Lower lobe of right lung (tissue), 2 donors: ENCODE measurements at regions not wholly inside any gene's neighbourhood (a gene's known extent, or its start where the extent isn't known, plus 50 kb on each side); places are given as distances from the start of the nearest gene placed in this dataset.

Experiments used
- ATAC-seq, 2 donors: fragments of 200-7000 bp; cut with Tn5 transposase; one replicate each; pipeline ENCODE4 v1.9.1; 2020 to 2022; ENCODE audit warnings: mild to moderate bottlenecking in 2 of 2, moderate library complexity in 2 of 2
- DNase-seq: peaks from one replicate; pipeline ENCODE4 v3.0.0-alpha.2; 2020
- H3K27ac ChIP-seq: fragments of 200-600 bp; one replicate; pipeline ENCODE4 v1.8.0; 2022
- H3K27me3 ChIP-seq: fragments of 200-600 bp; one replicate; pipeline ENCODE4 v1.8.0; 2022; ENCODE audit warnings: low read depth
- H3K36me3 ChIP-seq: fragments of 200-600 bp; one replicate; pipeline ENCODE4 v1.8.0; 2022; ENCODE audit warnings: mild to moderate bottlenecking
- H3K4me1 ChIP-seq: fragments of 200-600 bp; one replicate; pipeline ENCODE4 v1.8.0; 2022
- H3K4me3 ChIP-seq: fragments of 200-600 bp; one replicate; pipeline ENCODE4 v1.8.0; 2022; ENCODE audit warnings: mild to moderate bottlenecking
- H3K9me3 ChIP-seq: fragments of 200-600 bp; one replicate; pipeline ENCODE4 v1.8.0; 2022
- intact Hi-C: fragments of 100-400 bp; cut with DNase I; formaldehyde crosslinking; loops from one replicate; pipeline ENCODE4 v1.11.0; 2022
- TF ChIP-seq, protein P1 (sequence below): fragments of 200-600 bp; IDR thresholded peaks from one replicate; pipeline ENCODE4 v1.8.0; 2022; ENCODE audit warnings: antibody characterized with exemption, mild to moderate bottlenecking
- donor health status: DM: no; HTN: yes; CAD: no; lungs with severe emphysema.

DNA sequence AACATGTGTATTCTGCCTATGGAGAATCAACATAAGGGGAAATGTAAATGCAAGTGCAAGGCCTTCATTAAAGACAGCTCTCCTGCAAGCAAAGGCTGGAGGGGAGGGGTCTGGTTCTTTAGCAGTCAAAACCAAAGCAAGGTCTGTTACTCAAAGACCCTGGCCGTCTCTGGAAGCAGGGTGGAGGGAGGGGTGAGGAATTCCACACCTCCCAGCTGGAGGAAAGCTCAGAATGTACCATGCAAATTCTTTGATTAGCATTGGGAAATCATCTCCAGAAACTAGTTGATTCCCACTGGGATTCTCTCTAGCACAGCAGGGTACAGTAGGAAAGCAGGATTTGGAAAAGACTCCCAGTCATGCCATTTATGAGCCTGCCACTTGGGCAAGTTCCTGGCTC, 77.3 kb upstream of the ASIC2 start:
- no peaks in the 10 kb centered on the region for H3K36me3 ChIP-seq
- no peak overlapping the region for H3K27ac ChIP-seq
- H3K4me1 ChIP-seq: peaks cover 6% of the 10 kb centered on the region
- ATAC-seq (no peak), DNase-seq (no peak)
- intact Hi-C loops: no loop called here
- H3K9me3 ChIP-seq: no peaks in the 10 kb centered on the region
- TF ChIP-seq, protein P1, sequence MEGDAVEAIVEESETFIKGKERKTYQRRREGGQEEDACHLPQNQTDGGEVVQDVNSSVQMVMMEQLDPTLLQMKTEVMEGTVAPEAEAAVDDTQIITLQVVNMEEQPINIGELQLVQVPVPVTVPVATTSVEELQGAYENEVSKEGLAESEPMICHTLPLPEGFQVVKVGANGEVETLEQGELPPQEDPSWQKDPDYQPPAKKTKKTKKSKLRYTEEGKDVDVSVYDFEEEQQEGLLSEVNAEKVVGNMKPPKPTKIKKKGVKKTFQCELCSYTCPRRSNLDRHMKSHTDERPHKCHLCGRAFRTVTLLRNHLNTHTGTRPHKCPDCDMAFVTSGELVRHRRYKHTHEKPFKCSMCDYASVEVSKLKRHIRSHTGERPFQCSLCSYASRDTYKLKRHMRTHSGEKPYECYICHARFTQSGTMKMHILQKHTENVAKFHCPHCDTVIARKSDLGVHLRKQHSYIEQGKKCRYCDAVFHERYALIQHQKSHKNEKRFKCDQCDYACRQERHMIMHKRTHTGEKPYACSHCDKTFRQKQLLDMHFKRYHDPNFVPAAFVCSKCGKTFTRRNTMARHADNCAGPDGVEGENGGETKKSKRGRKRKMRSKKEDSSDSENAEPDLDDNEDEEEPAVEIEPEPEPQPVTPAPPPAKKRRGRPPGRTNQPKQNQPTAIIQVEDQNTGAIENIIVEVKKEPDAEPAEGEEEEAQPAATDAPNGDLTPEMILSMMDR: no peak
- H3K4me3 ChIP-seq: no peak overlapping the region
- no peaks in the 10 kb centered on the region for H3K27me3 ChIP-seq

DNA sequence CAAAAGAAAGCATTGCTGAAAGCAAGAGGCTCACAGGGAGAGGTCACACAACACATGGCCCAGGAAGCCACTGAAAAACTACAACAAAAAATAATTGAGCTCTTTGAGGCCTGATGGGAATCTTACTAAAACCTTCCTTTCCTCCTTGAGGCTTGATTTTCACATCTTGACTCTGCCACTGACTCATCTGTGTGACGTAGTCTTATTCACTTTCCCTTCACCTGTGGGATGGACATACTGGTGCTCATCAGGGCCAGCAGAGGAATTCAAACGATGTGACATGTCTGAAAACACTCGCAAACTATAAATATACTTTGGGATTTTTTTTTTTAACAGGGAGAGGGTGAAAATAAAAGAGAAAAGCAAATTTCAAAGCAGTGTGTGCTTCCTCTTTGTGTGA, 78.3 kb upstream of the ASIC2 start:
- no peak for DNase-seq
- Histone ChIP-seq H3K27me3 (no peaks in the 10 kb centered on the region), H3K9me3 (no peaks in the 10 kb centered on the region), H3K27ac (no peak overlapping the region), H3K36me3 (no peaks in the 10 kb centered on the region), H3K4me3 (no peak overlapping the region), H3K4me1 (peaks cover 6% of the 10 kb centered on the region)
- TF ChIP-seq, protein P1: no peak
- no peak for ATAC-seq
- intact Hi-C loops: no loop called here

DNA sequence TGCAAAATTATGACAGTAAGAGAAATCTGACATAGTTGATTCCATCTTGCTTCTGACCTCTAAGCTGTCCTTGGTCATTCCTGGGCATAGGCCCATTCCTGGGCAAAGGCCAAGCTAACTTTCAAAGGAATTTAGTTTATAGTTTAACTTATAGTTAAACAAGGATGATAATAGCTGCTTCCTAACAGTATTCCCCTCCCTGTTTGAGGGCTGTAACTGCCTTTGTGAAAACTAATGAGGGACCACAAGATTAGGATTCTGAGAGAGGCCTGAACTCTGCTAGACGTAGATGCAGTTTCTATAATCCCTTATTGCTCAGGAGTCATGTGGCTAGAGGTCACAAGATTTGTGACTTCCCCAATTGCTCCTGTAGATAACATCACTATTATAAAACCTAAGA, 80.2 kb upstream of the ASIC2 start:
- no peak for DNase-seq
- TF ChIP-seq, protein P1: no peak
- Histone ChIP-seq H3K4me1 (no peaks in the 10 kb centered on the region), H3K36me3 (no peaks in the 10 kb centered on the region), H3K4me3 (no peak overlapping the region), H3K27ac (no peak overlapping the region), H3K9me3 (no peaks in the 10 kb centered on the region), H3K27me3 (no peaks in the 10 kb centered on the region)
- ATAC-seq: no peak
- intact Hi-C loops: no loop called here

DNA sequence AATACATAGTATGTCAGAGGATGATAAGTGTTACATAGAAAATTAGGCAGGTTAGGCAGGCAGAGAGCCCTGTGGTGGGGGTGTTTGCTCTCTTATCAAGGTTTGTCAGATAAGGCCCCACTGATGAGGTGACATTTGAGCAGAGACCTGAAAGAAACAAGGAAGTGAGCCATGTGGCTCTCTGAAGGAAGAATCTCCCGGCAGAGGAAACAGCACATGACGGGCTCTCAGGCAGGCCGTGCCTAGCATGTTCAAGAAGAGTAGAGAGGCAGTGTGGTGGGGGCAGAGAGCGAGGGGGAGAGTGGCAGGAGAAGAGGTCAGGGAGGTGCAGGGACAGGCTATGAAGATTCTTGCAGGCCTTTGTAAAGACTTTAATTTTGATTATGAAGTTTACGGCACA, 82.0 kb upstream of the ASIC2 start:
- ATAC-seq (no peak), DNase-seq (no peak)
- Histone ChIP-seq H3K27me3 (no peaks in the 10 kb centered on the region), H3K27ac (no peak overlapping the region), H3K4me3 (no peak overlapping the region), H3K9me3 (no peaks in the 10 kb centered on the region), H3K36me3 (no peaks in the 10 kb centered on the region), H3K4me1 (no peaks in the 10 kb centered on the region)
- TF ChIP-seq, protein P1: no peak
- intact Hi-C loops: no loop called here

DNA sequence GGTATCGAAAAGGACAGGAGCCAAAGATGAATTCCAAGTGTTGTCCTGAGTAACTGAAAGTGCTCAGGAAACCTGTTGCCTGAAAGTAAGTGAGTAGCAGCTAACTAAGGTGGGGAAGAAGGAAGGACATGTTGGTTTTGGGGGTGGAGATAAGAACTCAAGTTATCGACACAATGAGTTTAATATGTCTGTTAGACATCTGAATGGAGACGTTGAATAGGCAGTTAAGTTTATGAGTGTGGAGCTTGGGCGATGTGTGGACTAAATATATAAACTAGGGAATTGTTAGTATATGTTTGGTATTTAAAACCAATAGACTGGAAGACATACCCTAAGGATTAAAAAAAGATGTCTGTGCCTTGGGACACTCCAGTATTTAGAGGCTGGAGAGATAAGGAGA, 82.7 kb upstream of the ASIC2 start:
- Histone ChIP-seq H3K27me3 (no peaks in the 10 kb centered on the region), H3K9me3 (no peaks in the 10 kb centered on the region), H3K36me3 (no peaks in the 10 kb centered on the region), H3K4me3 (no peak overlapping the region), H3K4me1 (no peaks in the 10 kb centered on the region), H3K27ac (no peak overlapping the region)
- no peak for DNase-seq
- TF ChIP-seq, protein P1: no peak
- intact Hi-C loops: no loop called here
- ATAC-seq: no peak
